Activated T-cell treated with anti-CD3 and anti-CD28 coated beads, Interleukin-2, amount 50 U/mL, for 24 hours (primary cell): ENCODE measurements at regions not wholly inside any gene's neighbourhood (a gene's known extent, or its start where the extent isn't known, plus 50 kb on each side); places are given as distances from the start of the nearest gene placed in this dataset.
A peak's percentile ranks its signal among the peaks of the same experiment; 100 is the strongest.

ENCODE experiments used
- DNase-seq: peaks from one replicate; pipeline ENCODE4 v3.0.0-alpha.2; 2020
- H3K27ac Mint-ChIP-seq: 2 replicates; pipeline ENCODE4 v1.8.0; 2020; ENCODE audit warnings: mild to moderate bottlenecking, mixed read lengths
- H3K27me3 Mint-ChIP-seq: 2 replicates; pipeline ENCODE4 v1.8.0; 2020; ENCODE audit warnings: mixed read lengths
- H3K36me3 Mint-ChIP-seq: 2 replicates; pipeline ENCODE4 v1.8.0; 2020; ENCODE audit warnings: low read depth, mixed read lengths
- H3K4me1 Mint-ChIP-seq: 2 replicates; pipeline ENCODE4 v1.8.0; 2020; ENCODE audit warnings: low read depth, mixed read lengths
- H3K4me3 Mint-ChIP-seq: 2 replicates; pipeline ENCODE4 v1.8.0; 2020; ENCODE audit warnings: mild to moderate bottlenecking, moderate library complexity, mixed read lengths
- H3K9me3 Mint-ChIP-seq: 2 replicates; pipeline ENCODE4 v1.8.0; 2020; ENCODE audit warnings: mixed read lengths

DNA sequence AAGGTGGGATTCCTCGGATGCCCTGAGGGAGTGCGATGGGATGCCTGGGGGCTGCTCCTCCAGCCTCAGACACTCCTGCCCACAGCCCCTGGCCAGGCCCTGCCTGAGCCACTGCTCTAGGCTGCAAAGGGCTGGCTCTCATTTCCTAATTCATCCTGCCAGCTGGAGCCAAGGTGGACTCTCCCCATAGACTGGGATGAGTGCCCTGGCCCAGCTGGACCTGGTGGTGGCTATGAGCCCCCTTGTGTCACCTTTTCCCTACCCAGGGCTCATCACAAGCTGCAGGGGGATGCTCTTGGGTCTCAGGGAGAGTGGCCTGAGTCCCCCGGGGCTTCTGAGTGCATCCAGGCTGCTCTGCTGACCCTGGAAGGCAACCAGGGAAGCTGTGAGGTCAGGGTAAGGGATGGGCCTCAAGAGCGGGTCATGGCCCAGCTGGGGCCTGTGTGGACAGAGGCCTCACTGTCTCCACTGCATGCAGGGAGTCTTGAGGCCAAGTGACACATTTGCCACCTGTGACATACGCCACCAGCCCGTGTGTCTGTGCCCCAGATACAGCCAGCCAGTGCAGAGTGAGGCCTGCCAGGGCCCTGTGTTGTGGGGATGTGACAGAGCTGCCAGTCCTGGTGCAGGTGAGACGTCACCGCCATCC, 102.7 kb upstream of the IER5L start:
- Mint-ChIP-seq H3K9me3 (no peaks in the 10 kb centered on the region), H3K27me3 (no peaks in the 10 kb centered on the region), H3K4me3 (no peak overlapping the region)

DNA sequence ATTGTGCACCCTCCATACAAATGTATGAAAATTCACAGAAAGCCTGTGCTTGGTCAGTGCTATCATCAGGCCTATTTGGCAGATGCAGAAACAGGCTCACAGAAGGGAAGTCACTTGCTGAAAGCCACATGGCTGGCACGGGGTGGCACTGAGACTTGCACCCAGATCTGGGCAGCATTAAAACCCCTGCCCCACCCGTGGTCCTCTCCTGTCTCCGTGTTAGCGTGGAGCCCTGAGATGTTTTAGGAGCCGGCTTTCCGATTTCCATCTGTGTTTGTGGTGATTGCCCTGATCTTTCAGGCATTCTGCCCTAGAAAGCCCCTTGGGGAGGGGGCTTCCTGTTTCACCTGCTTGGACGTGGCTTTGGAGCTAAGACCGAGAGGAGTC, 102.2 kb upstream of the IER5L start:
- peak; percentile 6 for DNase-seq
- Mint-ChIP-seq H3K27me3 (no peaks in the 10 kb centered on the region), H3K4me3 (no peak overlapping the region), H3K4me1 (no peaks in the 10 kb centered on the region), H3K9me3 (no peaks in the 10 kb centered on the region), H3K27ac (no peak overlapping the region), H3K36me3 (no peaks in the 10 kb centered on the region)

More for the DNA sequence above, 102.7 kb upstream of the IER5L start:
- DNase-seq: peak; percentile 22
- Mint-ChIP-seq H3K27ac (no peak overlapping the region), H3K36me3 (no peaks in the 10 kb centered on the region), H3K4me1 (no peaks in the 10 kb centered on the region)

DNA sequence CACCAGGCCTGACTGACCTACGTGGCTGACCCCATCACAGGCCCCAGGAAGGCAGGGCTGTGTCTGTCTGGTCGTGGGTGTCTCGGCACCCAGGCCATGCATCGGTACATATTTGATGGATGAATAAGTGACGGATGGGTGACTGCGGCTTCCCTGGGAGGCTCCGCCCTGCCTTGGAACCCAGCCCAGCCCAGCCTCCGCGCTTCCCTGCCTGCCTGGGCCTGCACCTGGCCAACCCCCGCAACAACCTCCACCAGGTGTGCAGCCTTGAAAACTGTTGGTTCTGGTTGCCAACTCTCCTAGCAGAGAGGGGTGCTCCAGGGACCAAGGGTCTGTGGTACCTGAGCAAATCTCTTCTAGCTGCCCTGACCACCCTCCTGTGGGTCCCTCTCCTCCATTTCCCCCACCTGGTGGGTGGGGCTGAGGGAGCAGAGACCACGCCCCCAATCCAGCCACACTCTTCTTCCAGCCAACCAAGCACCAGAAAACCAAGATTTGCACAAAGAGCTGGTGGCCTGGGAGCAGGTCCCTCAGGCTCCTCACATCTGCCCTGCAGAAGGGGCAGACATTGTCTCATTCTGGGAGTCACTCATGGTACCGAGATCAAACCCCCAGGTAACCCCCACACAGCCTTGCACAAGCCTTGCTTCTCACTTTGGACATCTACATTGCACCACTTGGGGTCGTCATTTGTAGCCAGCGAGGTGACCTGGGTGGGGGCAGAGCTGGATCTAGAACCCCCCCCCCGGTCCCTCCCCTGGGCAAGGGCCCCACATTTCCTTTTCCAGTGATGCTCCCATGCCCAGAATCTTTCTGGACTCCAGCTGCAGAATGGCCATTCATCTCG, 100.6 kb upstream of the IER5L start:
- H3K36me3 Mint-ChIP-seq: no peaks in the 10 kb centered on the region
- no peaks in the 10 kb centered on the region for H3K4me1 Mint-ChIP-seq
- H3K9me3 Mint-ChIP-seq: no peaks in the 10 kb centered on the region
- peak; percentile 18 for DNase-seq
- no peak overlapping the region for H3K4me3 Mint-ChIP-seq
- H3K27ac Mint-ChIP-seq: no peak overlapping the region
- H3K27me3 Mint-ChIP-seq: no peaks in the 10 kb centered on the region

DNA sequence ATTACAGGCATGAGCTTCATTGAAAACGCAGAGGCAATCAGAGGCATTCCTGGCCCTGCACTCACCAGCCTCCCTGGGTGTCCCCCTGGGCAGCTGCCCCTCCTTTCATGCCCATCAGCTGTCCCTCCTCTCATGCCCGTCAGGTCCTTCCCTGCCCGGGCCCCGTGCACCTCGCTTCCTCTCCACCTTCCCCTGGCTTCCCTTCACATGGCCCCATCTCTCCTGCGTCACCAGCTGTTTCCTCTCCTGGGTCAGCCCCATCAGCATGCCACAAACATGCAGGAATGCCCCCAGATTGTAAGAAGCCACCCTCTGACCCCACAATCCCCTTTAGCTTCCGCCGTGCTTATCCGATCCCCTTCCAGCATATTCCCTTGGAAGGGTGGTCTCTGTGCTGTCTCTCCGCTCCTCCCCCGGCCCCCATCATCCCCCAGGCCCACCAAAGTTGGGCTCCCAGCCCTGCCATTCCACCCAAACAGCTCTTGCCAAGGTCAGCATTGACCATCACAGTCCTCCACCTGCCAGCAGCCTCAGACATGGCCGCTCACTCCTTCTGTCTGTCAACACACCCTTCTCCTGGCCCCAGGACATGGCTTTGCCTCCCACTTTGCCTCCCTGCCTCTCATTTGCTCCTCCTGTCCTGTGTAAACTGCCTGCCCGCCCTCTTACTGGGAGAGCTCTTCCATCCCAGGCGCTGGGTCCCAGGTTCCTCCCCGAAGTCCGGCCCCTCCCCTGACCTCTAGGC, 98.6 kb upstream of the IER5L start:
- Mint-ChIP-seq H3K4me3 (no peak overlapping the region), H3K27me3 (no peaks in the 10 kb centered on the region), H3K36me3 (no peaks in the 10 kb centered on the region), H3K27ac (peak overlapping the region; percentile 5), H3K4me1 (peaks cover 7% of the 10 kb centered on the region), H3K9me3 (no peaks in the 10 kb centered on the region)
- DNase-seq: no peak

DNA sequence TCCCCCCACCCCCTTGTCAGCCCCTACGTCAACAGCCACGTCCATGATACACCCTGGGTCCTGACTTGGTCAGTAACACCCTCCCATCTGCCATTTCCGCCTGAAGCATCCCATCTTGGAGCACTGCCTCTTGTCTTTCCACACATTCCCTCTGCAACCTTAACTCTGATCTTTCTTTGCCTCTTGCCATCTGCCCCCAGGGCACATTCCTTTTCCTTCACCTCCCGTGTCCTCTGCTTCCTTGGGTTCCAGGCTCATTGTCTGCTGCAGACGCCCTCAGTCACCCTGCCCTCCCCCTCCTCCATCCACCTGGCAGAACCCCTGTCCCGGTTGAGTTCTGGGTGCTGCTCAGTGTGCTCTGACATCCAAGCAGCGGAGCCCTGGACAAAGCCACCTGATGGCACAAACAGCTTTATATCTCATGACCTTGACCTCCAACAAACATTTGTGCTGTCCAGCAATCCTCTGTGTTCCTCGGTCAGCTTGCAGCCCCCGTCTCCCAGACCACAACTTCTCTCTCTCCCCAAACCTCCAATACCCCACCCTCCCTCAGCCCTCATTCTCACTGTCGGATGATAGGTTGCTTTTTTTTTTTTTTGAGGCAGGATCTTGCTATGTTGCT, 97.7 kb upstream of the IER5L start:
- H3K36me3 Mint-ChIP-seq: no peaks in the 10 kb centered on the region
- H3K9me3 Mint-ChIP-seq: no peaks in the 10 kb centered on the region
- H3K27me3 Mint-ChIP-seq: no peaks in the 10 kb centered on the region
- H3K27ac Mint-ChIP-seq: no peak overlapping the region
- H3K4me3 Mint-ChIP-seq: no peak overlapping the region
- no peak for DNase-seq
- peaks cover 16% of the 10 kb centered on the region for H3K4me1 Mint-ChIP-seq

DNA sequence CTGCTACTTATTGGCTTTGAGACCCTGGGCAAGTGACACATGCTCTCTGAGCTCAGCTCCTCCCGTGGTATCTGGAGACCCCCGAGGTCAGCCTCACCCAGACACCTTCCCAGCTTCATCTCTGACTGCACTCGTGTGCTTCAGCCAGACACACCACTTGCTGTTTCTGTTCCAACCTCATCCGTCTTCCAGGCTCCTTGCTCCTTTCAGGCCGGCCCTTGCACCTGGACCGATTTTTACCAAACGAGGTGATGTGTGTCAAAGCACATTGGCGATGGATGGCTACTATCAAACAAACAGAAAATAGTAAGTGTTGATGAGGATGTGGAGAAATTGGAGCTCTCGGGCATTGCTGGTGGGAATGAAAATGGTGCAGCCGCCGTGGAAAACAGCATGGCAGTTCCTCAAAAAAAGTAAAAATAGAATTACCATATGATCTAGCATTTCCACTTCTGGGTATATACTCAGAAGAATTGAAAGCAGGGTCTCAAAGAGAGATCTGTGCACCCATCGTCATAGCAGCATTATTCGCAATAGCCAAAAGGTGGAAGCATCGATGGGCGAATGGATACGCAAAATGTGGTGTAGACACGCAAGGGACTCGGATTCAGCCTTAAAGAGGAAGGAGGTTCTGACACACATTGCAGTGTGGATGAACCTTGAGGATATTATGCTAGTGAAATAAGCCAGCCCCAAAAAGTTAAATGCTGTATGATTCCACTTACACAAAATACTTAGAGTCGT, 96.1 kb upstream of the IER5L start:
- Mint-ChIP-seq H3K36me3 (no peaks in the 10 kb centered on the region), H3K27me3 (no peaks in the 10 kb centered on the region), H3K9me3 (no peaks in the 10 kb centered on the region), H3K4me3 (no peak overlapping the region), H3K4me1 (peaks cover 24% of the 10 kb centered on the region), H3K27ac (no peak overlapping the region)
- no peak for DNase-seq

DNA sequence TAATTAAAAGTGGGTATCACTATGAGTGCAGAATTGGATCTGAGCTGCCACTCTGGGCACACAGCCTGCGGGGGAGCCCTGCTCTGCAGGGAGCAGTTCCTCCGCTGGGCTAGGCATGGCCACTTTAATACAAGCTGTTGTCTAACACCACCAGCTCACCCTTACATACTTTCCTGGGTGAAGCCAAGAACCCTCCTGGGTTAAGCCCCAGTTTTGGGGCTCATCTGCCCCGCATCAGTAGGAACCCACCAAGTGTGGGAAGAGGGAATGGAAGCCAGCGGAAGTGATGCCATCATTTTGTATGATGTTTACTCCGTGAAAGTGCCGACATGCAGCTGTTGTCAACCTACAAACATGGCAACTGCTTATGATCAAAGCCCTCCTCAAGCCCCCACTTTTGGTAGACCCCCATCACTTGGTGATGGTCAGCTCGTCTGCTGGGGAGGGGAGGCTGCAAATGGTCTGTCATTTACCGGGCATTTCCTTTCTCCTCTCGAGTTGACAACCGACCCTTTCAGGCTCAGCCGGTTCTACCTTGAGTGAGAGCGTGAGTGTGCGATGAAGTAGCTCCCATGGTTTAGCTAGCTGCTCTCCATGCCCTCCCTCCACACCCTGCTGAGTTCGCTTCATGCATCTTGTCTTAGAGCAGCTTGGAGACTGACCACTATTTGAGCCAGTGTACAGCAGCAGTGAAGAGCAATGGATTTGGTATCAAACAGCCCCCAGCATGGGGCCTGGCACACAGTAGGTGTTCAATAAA, 95.3 kb upstream of the IER5L start:
- Mint-ChIP-seq H3K27me3 (no peaks in the 10 kb centered on the region), H3K4me1 (peaks cover 24% of the 10 kb centered on the region), H3K36me3 (no peaks in the 10 kb centered on the region), H3K27ac (no peak overlapping the region), H3K9me3 (no peaks in the 10 kb centered on the region), H3K4me3 (no peak overlapping the region)
- DNase-seq: no peak

DNA sequence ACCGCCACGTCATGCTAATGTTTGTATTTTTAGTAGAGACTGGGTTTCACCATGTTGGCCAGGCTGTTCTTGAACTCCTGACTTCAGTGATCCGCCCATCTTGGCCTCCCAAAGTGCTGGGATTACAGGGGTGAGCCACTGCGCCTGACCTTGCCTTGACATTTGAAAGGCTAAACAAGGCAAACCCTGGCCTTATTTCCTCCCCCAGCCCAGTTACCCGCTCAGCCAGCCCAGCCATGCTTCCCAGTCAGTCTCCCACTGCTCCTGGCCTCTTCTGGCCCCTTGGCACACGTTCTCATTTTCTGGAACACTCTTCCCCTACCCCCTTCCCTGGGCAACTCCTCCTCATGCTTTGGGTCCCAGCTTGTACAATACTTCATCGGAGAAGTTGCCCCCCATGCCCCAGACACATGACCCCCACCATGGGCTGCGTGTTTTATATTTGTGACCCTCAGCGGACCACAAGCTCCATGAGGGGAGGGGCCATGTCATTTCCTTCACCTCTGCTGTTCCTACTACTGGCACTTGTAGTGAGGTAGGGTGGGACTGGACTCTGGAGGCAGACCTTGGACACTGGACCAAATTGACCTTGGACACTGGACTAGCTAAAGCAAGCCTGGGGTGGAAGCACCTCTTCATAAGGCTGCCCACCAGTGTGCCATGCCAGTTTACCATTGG, 94.4 kb upstream of the IER5L start:
- Mint-ChIP-seq H3K36me3 (no peaks in the 10 kb centered on the region), H3K9me3 (no peaks in the 10 kb centered on the region), H3K4me1 (peaks cover 24% of the 10 kb centered on the region), H3K27ac (no peak overlapping the region), H3K4me3 (no peak overlapping the region), H3K27me3 (no peaks in the 10 kb centered on the region)
- DNase-seq: no peak

DNA sequence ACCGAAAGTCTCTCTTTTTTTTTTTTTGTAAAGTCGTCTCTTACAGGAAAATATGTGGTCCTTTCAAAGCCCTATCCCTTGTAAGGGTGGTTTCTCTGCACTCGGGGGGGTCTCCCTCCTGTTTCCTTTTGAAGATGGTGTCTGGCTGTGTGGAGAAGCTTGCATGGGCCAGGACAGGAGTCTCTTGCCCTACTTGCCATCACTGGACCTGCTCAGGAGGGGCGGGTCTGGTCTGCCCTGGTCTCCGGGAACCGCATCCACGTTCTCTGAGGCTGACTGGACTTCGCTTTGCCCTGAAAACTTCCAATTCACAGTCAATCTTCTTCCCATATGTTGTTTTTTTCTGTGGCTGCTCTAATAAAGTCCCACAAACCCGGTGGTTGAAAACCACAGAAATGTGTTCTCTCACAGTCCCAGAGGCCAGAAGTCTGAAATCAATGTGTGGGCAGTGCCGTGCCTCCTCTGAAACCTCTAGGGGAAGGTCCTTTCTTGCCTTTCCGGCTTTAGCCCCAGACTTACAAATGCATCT, 92.9 kb upstream of the IER5L start:
- Mint-ChIP-seq H3K36me3 (no peaks in the 10 kb centered on the region), H3K27me3 (no peaks in the 10 kb centered on the region), H3K27ac (no peak overlapping the region), H3K4me1 (peaks cover 24% of the 10 kb centered on the region), H3K9me3 (no peaks in the 10 kb centered on the region), H3K4me3 (peak overlapping the region; percentile 1)
- no peak for DNase-seq

DNA sequence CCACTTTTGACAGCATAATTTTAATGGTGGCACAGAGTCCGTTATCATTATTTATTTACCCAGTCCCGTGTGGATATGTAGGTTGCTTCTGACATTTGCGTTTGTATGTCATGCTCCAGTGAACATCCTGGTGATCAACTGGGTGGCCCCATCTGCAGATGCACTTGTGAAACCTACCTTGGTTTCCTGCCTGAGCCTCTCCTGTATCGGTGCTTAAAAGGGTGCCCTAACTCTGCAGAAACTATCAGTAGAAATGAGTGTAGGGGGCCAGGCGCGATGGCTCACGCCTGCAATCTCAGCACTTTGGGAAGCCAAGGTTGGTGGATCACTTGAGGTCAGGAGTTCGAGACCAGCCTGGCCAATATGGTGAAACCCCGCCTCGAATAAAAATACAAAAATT, 92.1 kb upstream of the IER5L start:
- no peaks in the 10 kb centered on the region for H3K9me3 Mint-ChIP-seq
- no peak overlapping the region for H3K4me3 Mint-ChIP-seq
- no peaks in the 10 kb centered on the region for H3K36me3 Mint-ChIP-seq
- no peaks in the 10 kb centered on the region for H3K27me3 Mint-ChIP-seq
- DNase-seq: peak; percentile 43
- H3K27ac Mint-ChIP-seq: no peak overlapping the region
- peaks cover 24% of the 10 kb centered on the region for H3K4me1 Mint-ChIP-seq

DNA sequence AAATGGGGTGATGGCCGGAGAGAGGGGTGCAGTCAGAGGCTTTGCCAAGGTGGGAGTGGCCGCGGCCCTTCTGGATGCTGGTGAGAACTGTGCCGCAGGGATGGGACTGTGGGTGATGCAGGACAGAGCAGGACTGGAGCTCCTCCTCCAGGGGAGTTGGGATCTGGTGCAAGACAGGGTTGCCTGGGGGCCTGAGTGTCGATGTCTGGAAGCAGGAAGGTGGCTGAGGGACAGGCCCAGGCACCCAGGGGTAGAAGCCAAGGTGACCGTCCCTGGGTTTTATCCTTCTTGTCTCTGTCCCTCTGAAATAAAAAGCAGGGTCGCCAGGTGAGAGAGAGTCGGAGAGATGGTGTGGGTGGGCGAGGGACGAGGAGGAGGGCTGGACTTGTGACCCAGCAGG, 89.1 kb upstream of the IER5L start:
- peaks cover 22% of the 10 kb centered on the region for H3K4me1 Mint-ChIP-seq
- no peak overlapping the region for H3K27ac Mint-ChIP-seq
- no peaks in the 10 kb centered on the region for H3K9me3 Mint-ChIP-seq
- no peak overlapping the region for H3K4me3 Mint-ChIP-seq
- no peak for DNase-seq
- peaks cover 9% of the 10 kb centered on the region for H3K27me3 Mint-ChIP-seq
- H3K36me3 Mint-ChIP-seq: no peaks in the 10 kb centered on the region

DNA sequence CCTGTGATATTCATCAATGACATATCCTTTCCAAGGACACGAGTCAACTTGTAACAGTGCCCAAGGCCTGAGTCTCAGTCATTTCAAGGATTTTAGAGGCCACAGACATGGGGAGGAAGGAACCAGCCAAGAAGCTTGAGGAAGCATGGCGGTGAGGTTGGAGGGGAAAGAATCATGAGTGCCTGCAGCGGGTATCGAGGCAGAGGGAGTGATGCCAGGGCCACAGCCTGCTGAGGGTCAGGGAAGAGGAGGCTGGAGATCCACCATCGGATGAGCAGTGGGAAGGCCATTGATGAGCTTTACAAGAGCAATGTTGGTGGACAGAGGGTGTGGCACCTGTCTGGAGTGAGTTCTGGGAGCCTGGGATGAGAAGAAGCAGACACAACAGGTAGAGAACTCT, 88.5 kb upstream of the IER5L start:
- H3K36me3 Mint-ChIP-seq: no peaks in the 10 kb centered on the region
- no peak for DNase-seq
- no peak overlapping the region for H3K27ac Mint-ChIP-seq
- H3K27me3 Mint-ChIP-seq: peaks cover 9% of the 10 kb centered on the region
- no peak overlapping the region for H3K4me3 Mint-ChIP-seq
- no peaks in the 10 kb centered on the region for H3K9me3 Mint-ChIP-seq
- peaks cover 23% of the 10 kb centered on the region for H3K4me1 Mint-ChIP-seq

DNA sequence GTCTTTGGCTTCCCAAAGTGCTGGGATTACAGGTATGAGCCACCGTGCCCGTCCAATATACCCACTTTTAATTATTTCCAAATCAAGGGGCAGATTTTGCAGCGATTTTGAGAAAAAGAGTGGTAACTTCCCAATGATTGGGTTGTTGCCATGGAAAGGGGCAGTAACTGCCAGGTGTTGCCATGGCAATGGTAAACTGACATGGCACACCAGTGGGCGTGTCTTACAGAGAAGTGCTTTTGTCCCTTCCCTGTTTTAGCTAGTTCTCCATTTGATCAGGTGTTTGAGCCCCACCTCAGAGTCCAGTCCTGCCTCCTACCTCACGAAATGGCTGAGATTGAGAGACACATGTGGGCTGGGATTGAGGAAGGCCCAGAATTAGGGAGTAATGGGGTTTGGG, 86.3 kb upstream of the IER5L start:
- Mint-ChIP-seq H3K27me3 (peaks cover 13% of the 10 kb centered on the region), H3K27ac (no peak overlapping the region), H3K4me3 (no peak overlapping the region), H3K36me3 (no peaks in the 10 kb centered on the region), H3K4me1 (peaks cover 20% of the 10 kb centered on the region), H3K9me3 (no peaks in the 10 kb centered on the region)
- DNase-seq: no peak
